ENCODE measurements at regions not wholly inside any gene's neighbourhood (a gene's known extent, or its start where the extent isn't known, plus 50 kb on each side); places are given as distances from the start of the nearest gene placed in this dataset.
"Not testable (repeated sequence)": the region's sequence is repeated elsewhere in the genome, so short reads cannot be mapped to it uniquely, and the experiment has no call there.

- no peak for TF ChIP-seq MITF (IDR thresholded peaks at IDR 0.05)
- TF ChIP-seq PHTF2 (CRISPR knock-in tag; IDR thresholded peaks at IDR 0.05), result no peak
These were observed 74.0 kb upstream of the RALGAPA2 start (continued) for GRCh38 chr20:20786428-20786827.

GRCh38 chr20:20785226-20785625 is 72.8 kb upstream of the RALGAPA2 start:
- POLR2A ChIA-PET, result no interaction called here
- BruUV-seq (replicated peaks), result no TSS peak
- ATAC-seq (no peak), FAIRE-seq (no peak), DNase-seq (ENCODE audit: extremely low read depth in 1 of 4, low spot score in 3 of 4) (no peak)
- Histone ChIP-seq H3K4me3 (no peak overlapping the region), H3K4me2 (ENCODE audit: insufficient read depth, low read length) (no peak overlapping the region), H3K27ac (ENCODE audit: extremely low read depth, low read depth, low read length) (no peak overlapping the region), H3K27me3 (ENCODE audit: control insufficient read depth in 2 of 2, insufficient read depth in 2 of 2, low read length in 2 of 2) (peaks cover 0 to 8% of the 10 kb centered on the region in 2 experiments; a peak in 2 of 5 replicates), H3K9ac (ENCODE audit: insufficient read depth in 1 of 2, low read depth in 2 of 2, low read length in 2 of 2) (no peak overlapping the region), H3K79me2 (ENCODE audit: control insufficient read depth, insufficient read depth, low read length) (no peaks in the 10 kb centered on the region), H4K20me1 (replicated peaks; ENCODE audit: control insufficient read depth, insufficient read depth, low read length) (no peaks in the 10 kb centered on the region), H2AFZ (ENCODE audit: low read depth, low read length) (no peak overlapping the region), H3K4me1 (replicated peaks in 1 of 2; ENCODE audit: control insufficient read depth in 2 of 2, insufficient read depth in 2 of 2, low read length in 2 of 2) (no peaks in the 10 kb centered on the region), H3K9me1 (ENCODE audit: control insufficient read depth, insufficient read depth, low read length) (no peaks in the 10 kb centered on the region), H3K9me3 (replicated peaks; ENCODE audit: control insufficient read depth, insufficient read depth, low read depth, low read length) (no peaks in the 10 kb centered on the region), H3K36me3 (ENCODE audit: control insufficient read depth, insufficient read depth, low read length) (no peaks in the 10 kb centered on the region)
- CTCF ChIA-PET (ENCODE audit: low intra/inter-chr PET ratio), result no interaction called here
- intact Hi-C loops (cut with micrococcal nuclease) (no loop called here), in situ Hi-C loops (cut with MboI) (no loop called here)
- 0% methylated on average over 2 of the region's 2 CpGs for WGBS (ENCODE audit: insufficient coverage, low coverage, missing lambda C conversion rate)
- TF ChIP-seq HNRNPLL (IDR thresholded peaks at IDR 0.05; ENCODE audit: low read depth, low read length, poor library complexity, severe bottlenecking) (no peak), ZNF41 (CRISPR knock-in tag; conservative IDR thresholded peaks at IDR 0.05) (no peak), MYNN (IDR thresholded peaks at IDR 0.05) (no peak), MYNN (CRISPR knock-in tag; IDR thresholded peaks at IDR 0.05) (no peak), ZNF586 (CRISPR knock-in tag; conservative IDR thresholded peaks at IDR 0.05) (no peak), NR0B1 (IDR thresholded peaks at IDR 0.05; ENCODE audit: partially characterized antibody) (no peak), PPARD (CRISPR knock-in tag; IDR thresholded peaks at IDR 0.05) (no peak)

GRCh38 chr20:20784450-20784849 is 72.0 kb upstream of the RALGAPA2 start:
- H3K9ac ChIP-seq (ENCODE audit: insufficient read depth in 1 of 2, low read depth in 2 of 2, low read length in 2 of 2); BruUV-seq (replicated peaks); POLR2A ChIA-PET; DNase-seq (ENCODE audit: extremely low read depth in 1 of 4, low spot score in 3 of 4); H2AFZ ChIP-seq (ENCODE audit: low read depth, low read length); H3K27me3 ChIP-seq (ENCODE audit: control insufficient read depth in 2 of 2, insufficient read depth in 2 of 2, low read length in 2 of 2); intact Hi-C loops (cut with micrococcal nuclease); H4K20me1 ChIP-seq (replicated peaks; ENCODE audit: control insufficient read depth, insufficient read depth, low read length); H3K36me3 ChIP-seq (ENCODE audit: control insufficient read depth, insufficient read depth, low read length); CTCF ChIA-PET (ENCODE audit: low intra/inter-chr PET ratio); H3K4me3 ChIP-seq; H3K27ac ChIP-seq (ENCODE audit: extremely low read depth, low read depth, low read length); H3K4me2 ChIP-seq (ENCODE audit: insufficient read depth, low read length); in situ Hi-C loops (cut with MboI); H3K9me3 ChIP-seq (replicated peaks; ENCODE audit: control insufficient read depth, insufficient read depth, low read depth, low read length); H3K79me2 ChIP-seq (ENCODE audit: control insufficient read depth, insufficient read depth, low read length); ATAC-seq; H3K9me1 ChIP-seq (ENCODE audit: control insufficient read depth, insufficient read depth, low read length); FAIRE-seq; H3K4me1 ChIP-seq (replicated peaks in 1 of 2; ENCODE audit: control insufficient read depth in 2 of 2, insufficient read depth in 2 of 2, low read length in 2 of 2): not testable (repeated sequence)
- WGBS (ENCODE audit: insufficient coverage, low coverage, missing lambda C conversion rate), result 0% methylated on average over 4 of the region's 4 CpGs

Measured in K562 (cell line).